Esophagus muscularis mucosa (tissue), 4 donors: ENCODE measurements at regions not wholly inside any gene's neighbourhood (a gene's known extent, or its start where the extent isn't known, plus 50 kb on each side); places are given as distances from the start of the nearest gene placed in this dataset.

Source experiments
- DNase-seq: peaks from one replicate; pipeline ENCODE4 v3.0.0-alpha.2; 2017; ENCODE audit errors: extremely low spot score
- H3K27ac ChIP-seq, 4 donors: fragments of 200-600 bp; sonication (generic); replicated peaks in 1 of 4; 1 replicate in 3 of 4; 2 replicates in 1 of 4; pipeline ENCODE4 v1.5.1; 2016 to 2019; ENCODE audit warnings: mild to moderate bottlenecking in 1 of 4
- H3K27me3 ChIP-seq, 4 donors: fragments of 200-600 bp; sonication (generic); one replicate each; pipeline versions ENCODE4 v1.5.1 to v1.6.0; 2016 to 2019
- H3K36me3 ChIP-seq, 4 donors: fragments of 200-600 bp; sonication (generic); one replicate each; pipeline ENCODE4 v1.5.1; 2016 to 2019
- H3K4me1 ChIP-seq, 4 donors: fragments of 200-600 bp; sonication (generic); one replicate each; pipeline ENCODE4 v1.5.1; 2016 to 2019
- H3K4me3 ChIP-seq, 4 donors: fragments of 200-600 bp; sonication (generic); 1 replicate in 2 of 4; 2 replicates in 2 of 4; pipeline ENCODE4 v1.5.1; 2016 to 2019; ENCODE audit warnings: mild to moderate bottlenecking in 4 of 4, moderate library complexity in 1 of 4
- H3K9me3 ChIP-seq, 4 donors: fragments of 200-600 bp; sonication (generic); 1 replicate in 3 of 4; 2 replicates in 1 of 4; pipeline ENCODE4 v1.5.1; 2016 to 2019
- EP300 ChIP-seq: sonication (generic); formaldehyde crosslinking; IDR thresholded peaks from one replicate; pipeline ENCODE4 v1.6.1; 2017; ENCODE audit warnings: antibody characterized with exemption
- POLR2A ChIP-seq: fragments of 450-650 bp; IDR thresholded peaks from one replicate; pipeline ENCODE4 v1.6.1; 2017; ENCODE audit warnings: antibody characterized with exemption, moderate library complexity, mild to moderate bottlenecking, low read depth
- POLR2AphosphoS5 ChIP-seq, 2 donors: sonication (generic); formaldehyde crosslinking; IDR thresholded peaks; one replicate each; pipeline ENCODE4 v1.6.1; 2017; ENCODE audit warnings: antibody characterized with exemption in 2 of 2
- WGBS: methylation state at CpG from one replicate; pipeline ENCODE4 v1.1.5; 2018; 5-methylcytosine and 5-hydroxymethylcytosine counted together
- intact Hi-C: fragments of 100-400 bp; cut with DNase I; formaldehyde crosslinking; loops from one replicate; pipeline ENCODE4 v1.15.1; 2023
- TF ChIP-seq, protein P1 (sequence below), 3 experiments: fragments of 200-600 bp in 2 of 3; fragments of 450-650 bp in 1 of 3; sonication (generic) in 2 of 3; IDR thresholded peaks; one replicate each; pipeline ENCODE4 v1.5.1; 2017 to 2019; ENCODE audit warnings: antibody characterized with exemption in 3 of 3, mild to moderate bottlenecking in 2 of 3, moderate library complexity in 1 of 3

DNA sequence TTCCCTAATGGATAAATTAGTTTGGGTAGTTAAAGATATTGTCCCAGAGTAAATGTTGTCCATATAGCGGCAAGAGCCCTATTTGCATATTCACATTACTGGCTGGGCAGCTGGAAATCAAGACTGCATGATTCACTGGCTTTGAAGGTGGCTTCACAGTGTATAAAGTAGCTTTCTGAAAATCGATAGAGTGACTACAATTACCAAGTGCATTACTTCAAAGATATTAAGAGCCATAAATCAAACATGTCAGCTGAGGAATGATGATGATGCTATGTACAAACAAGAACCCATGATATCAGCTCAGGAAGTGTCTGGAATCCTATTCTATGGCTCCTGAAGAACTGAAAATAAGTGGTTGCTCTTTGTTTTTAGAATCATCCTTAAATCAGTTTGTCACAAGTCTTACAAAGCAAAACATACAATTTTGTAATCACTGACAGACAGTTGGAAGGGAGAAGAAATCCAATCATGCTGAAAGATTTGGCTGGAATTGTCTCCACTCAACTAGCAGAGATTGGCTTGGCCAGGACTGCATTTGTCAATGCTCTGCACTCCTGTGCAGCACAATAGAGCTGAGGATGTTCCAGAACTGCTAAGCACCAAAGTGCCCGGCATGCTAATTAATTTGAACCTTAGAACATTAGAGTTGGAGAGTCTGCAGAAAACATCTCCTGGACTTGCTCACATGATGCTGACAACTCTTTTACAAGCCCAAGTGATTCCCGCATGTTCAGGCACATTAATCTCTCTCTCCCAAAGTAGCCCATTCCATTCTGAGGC lies 77.9 kb upstream of the B3GAT2 start:
- DNase-seq, result no peak
- 79% methylated on average over 4 of the region's 4 CpGs for WGBS
- Histone ChIP-seq H3K27me3 (no peaks in the 10 kb centered on the region), H3K4me3 (no peak overlapping the region), H3K27ac (no peak overlapping the region), H3K4me1 (no peaks in the 10 kb centered on the region), H3K9me3 (no peaks in the 10 kb centered on the region), H3K36me3 (no peaks in the 10 kb centered on the region)
- intact Hi-C loops, result no loop called here
- TF ChIP-seq, protein P1, sequence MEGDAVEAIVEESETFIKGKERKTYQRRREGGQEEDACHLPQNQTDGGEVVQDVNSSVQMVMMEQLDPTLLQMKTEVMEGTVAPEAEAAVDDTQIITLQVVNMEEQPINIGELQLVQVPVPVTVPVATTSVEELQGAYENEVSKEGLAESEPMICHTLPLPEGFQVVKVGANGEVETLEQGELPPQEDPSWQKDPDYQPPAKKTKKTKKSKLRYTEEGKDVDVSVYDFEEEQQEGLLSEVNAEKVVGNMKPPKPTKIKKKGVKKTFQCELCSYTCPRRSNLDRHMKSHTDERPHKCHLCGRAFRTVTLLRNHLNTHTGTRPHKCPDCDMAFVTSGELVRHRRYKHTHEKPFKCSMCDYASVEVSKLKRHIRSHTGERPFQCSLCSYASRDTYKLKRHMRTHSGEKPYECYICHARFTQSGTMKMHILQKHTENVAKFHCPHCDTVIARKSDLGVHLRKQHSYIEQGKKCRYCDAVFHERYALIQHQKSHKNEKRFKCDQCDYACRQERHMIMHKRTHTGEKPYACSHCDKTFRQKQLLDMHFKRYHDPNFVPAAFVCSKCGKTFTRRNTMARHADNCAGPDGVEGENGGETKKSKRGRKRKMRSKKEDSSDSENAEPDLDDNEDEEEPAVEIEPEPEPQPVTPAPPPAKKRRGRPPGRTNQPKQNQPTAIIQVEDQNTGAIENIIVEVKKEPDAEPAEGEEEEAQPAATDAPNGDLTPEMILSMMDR (IDR thresholded peaks at IDR 0.05), result no peak
- no peak for TF ChIP-seq EP300
- TF ChIP-seq POLR2A, result no peak
- TF ChIP-seq POLR2AphosphoS5 (IDR thresholded peaks at IDR 0.05), result no peak

DNA sequence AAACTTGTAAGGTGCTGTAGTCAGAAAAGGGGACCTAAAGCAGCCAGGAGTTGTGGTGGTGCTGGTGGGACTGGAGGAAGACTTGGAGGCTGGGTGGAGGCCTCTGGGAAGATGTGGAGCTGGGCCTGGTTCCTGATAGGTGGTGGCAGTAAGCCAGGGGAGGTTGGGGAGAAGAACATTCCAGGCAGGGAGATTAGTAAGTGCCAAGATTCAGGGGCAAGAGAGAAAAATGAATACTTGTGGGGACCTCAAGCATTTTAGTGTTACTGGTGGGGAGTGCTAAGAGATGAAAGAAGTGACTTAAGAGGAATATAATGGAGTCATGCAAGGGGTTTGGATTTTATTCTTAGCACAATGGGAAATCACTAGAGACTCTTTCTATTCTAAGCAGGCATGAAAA lies 79.0 kb upstream of the B3GAT2 start:
- intact Hi-C loops, result no loop called here
- Histone ChIP-seq H3K36me3 (no peaks in the 10 kb centered on the region), H3K9me3 (no peaks in the 10 kb centered on the region), H3K27me3 (no peaks in the 10 kb centered on the region), H3K4me1 (no peaks in the 10 kb centered on the region), H3K4me3 (no peak overlapping the region), H3K27ac (no peak overlapping the region)
- TF ChIP-seq, protein P1 (IDR thresholded peaks at IDR 0.05), result no peak
- TF ChIP-seq POLR2AphosphoS5 (IDR thresholded peaks at IDR 0.05) (no peak), EP300 (no peak), POLR2A (no peak)
- DNase-seq, result no peak

DNA sequence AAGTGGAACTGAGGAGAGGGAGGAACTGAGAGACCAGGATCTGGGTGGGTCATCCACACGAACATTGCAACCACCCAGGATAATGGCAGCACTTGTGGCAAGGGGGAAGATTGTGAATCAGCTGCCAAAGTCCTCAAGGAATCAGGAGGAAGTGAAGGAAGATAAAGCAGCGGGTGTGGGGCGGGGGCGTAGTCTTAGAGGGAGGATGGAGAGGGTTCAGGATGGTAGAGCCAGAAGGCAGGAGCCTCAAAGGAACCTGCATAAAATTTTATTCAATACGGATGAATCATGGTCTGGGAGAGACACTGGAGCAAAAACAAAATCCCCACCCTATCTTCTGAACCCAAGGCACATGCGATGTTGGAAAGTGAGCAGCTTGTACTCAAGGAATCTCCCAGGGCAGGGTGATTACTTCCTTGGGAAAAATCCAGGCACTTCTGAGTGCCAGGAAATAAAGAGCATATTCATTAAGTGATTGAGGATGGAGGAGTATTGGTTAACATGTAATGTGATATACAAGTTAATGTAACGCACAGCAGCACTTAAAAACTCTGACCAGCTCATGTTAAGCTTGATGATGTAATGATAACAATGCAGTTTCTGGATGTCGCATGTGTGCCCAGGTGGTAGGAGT lies 82.0 kb upstream of the B3GAT2 start:
- Histone ChIP-seq H3K4me1 (no peaks in the 10 kb centered on the region), H3K9me3 (no peaks in the 10 kb centered on the region)
- TF ChIP-seq EP300 (no peak), POLR2AphosphoS5 (IDR thresholded peaks at IDR 0.05) (no peak), POLR2A (no peak)
- TF ChIP-seq, protein P1 (IDR thresholded peaks at IDR 0.05), result no peak

DNA sequence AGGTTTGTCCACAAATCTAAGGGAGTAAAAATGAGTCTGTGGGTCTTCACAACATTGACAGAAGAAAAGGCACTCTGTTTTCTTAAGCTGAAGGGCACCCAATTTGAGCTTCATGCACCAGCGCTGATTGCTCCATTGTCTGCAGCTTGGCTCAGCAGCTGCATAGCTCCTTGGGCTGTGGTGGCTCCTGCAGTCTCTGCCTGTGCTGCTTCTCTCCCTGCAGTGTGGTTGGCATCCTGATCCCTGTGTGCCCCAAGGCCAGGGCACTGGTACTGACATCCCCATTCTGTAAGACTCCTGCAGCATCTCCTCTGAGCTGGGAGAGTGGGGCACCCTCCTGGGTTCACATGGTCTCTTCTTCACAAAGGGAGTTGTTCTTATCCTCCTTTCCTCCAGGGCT lies 83.2 kb upstream of the B3GAT2 start:
- H3K27me3 ChIP-seq, result no peaks in the 10 kb centered on the region
- no peak for DNase-seq
- H3K4me3 ChIP-seq, result no peak overlapping the region
- no peaks in the 10 kb centered on the region for H3K4me1 ChIP-seq
- intact Hi-C loops, result no loop called here
- no peak overlapping the region for H3K27ac ChIP-seq
- no peaks in the 10 kb centered on the region for H3K9me3 ChIP-seq
- whole genome bisulfite sequencing, result 100% methylated on average over 1 of the region's 1 CpG
- no peaks in the 10 kb centered on the region for H3K36me3 ChIP-seq
- TF ChIP-seq, protein P1 (IDR thresholded peaks at IDR 0.05), result no peak
- TF ChIP-seq POLR2AphosphoS5 (IDR thresholded peaks at IDR 0.05), result no peak
- no peak for TF ChIP-seq EP300
- no peak for TF ChIP-seq POLR2A

More for the DNA sequence above, 82.0 kb upstream of the B3GAT2 start:
- Histone ChIP-seq H3K36me3 (no peaks in the 10 kb centered on the region), H3K4me3 (no peak overlapping the region), H3K27me3 (no peaks in the 10 kb centered on the region), H3K27ac (no peak overlapping the region)
- intact Hi-C loops, result no loop called here
- 64% methylated on average over 8 of the region's 8 CpGs for WGBS
- no peak for DNase-seq
